T-cell (primary cell): ENCODE measurements at regions not wholly inside any gene's neighbourhood (a gene's known extent, or its start where the extent isn't known, plus 50 kb on each side); places are given as distances from the start of the nearest gene placed in this dataset.

ENCODE experiments used
- ATAC-seq, 4 experiments: fragments of 200-7000 bp in 3 of 4; fragments of 150-1000 bp in 1 of 4; cut with Tn5 transposase; replicated peaks in 1 of 4; 1 replicate in 3 of 4; 2 replicates in 1 of 4; pipeline ENCODE4 v1.10.0; 2021; ENCODE audit warnings: moderate library complexity in 3 of 4, mild to moderate bottlenecking in 2 of 4, moderate number of reproducible peaks in 1 of 4
- CTCF ChIA-PET, 2 donors: fragments of 300-600 bp; sonication (Branson Sonifier 250); formaldehyde crosslinking; loops; one replicate each; lab custom pipeline; 2022; ENCODE audit warnings: antibody characterized with exemption in 2 of 2; lab: Charles Lee
- POLR2A ChIA-PET, 2 donors: fragments of 300-600 bp; sonication (Branson Sonifier 250); formaldehyde crosslinking; loops; one replicate each; lab custom pipeline; 2022; ENCODE audit warnings: antibody characterized with exemption in 2 of 2; lab: Charles Lee
- DNase-seq, 35 experiments: peaks; one replicate each; pipeline versions ENCODE4 v3.0.0 to v3.0.0-alpha.2; 2013 to 2023
- H3K27ac ChIP-seq: one replicate; pipeline ENCODE4 v1.5.1; 2013; ENCODE audit warnings: low read length
- H3K27me3 ChIP-seq, 2 experiments: replicated peaks in 1 of 2; 1 replicate in 1 of 2; 2 replicates in 1 of 2; pipeline versions ENCODE4 v1.6.1 to v1.7.0; 2013; ENCODE audit warnings: low read length in 1 of 2, mixed read lengths in 1 of 2; ENCODE audit not compliant: control insufficient read depth in 2 of 2, insufficient read depth in 2 of 2; ENCODE audit errors: extremely low read depth in 1 of 2
- H3K36me3 ChIP-seq, 2 donors: 1 replicate in 1 of 2; 2 replicates in 1 of 2; pipeline versions ENCODE4 v1.6.1 to v1.7.0; 2013; ENCODE audit warnings: low read length in 1 of 2; ENCODE audit not compliant: control insufficient read depth in 2 of 2, insufficient read depth in 1 of 2; ENCODE audit errors: extremely low read depth in 1 of 2
- H3K4me1 ChIP-seq, 2 experiments: 1 replicate in 1 of 2; 2 replicates in 1 of 2; pipeline versions ENCODE4 v1.6.1 to v1.7.0; 2013; ENCODE audit warnings: low read length in 2 of 2, mixed read lengths in 1 of 2; ENCODE audit not compliant: insufficient read depth in 2 of 2, control insufficient read depth in 1 of 2; ENCODE audit errors: extremely low read depth in 1 of 2
- H3K4me3 ChIP-seq, 2 donors: 1 replicate in 1 of 2; 2 replicates in 1 of 2; pipeline versions ENCODE4 v1.5.1 to v1.7.0; 2013; ENCODE audit warnings: mild to moderate bottlenecking in 2 of 2, low read length in 1 of 2, moderate library complexity in 1 of 2; ENCODE audit not compliant: control insufficient read depth in 1 of 2; ENCODE audit errors: extremely low read depth in 1 of 2
- H3K9me3 ChIP-seq: 2 replicates; pipeline ENCODE4 v1.7.0; 2013
- H3K27ac Mint-ChIP-seq, 2 donors: one replicate each; pipeline ENCODE4 v1.8.0; 2020 to 2021; ENCODE audit warnings: mild to moderate bottlenecking in 2 of 2, mixed read lengths in 2 of 2
- H3K27me3 Mint-ChIP-seq, 2 donors: one replicate each; pipeline ENCODE4 v1.8.0; 2021 to 2022; ENCODE audit warnings: mixed read lengths in 2 of 2
- H3K36me3 Mint-ChIP-seq: one replicate; pipeline ENCODE4 v1.8.0; 2021; ENCODE audit warnings: mixed read lengths
- H3K4me1 Mint-ChIP-seq, 3 donors: one replicate each; pipeline ENCODE4 v1.8.0; 2020 to 2022; ENCODE audit warnings: mixed read lengths in 3 of 3, mild to moderate bottlenecking in 1 of 3
- H3K4me3 Mint-ChIP-seq, 3 donors: one replicate each; pipeline ENCODE4 v1.8.0; 2020 to 2022; ENCODE audit warnings: mild to moderate bottlenecking in 3 of 3, mixed read lengths in 3 of 3, moderate library complexity in 3 of 3
- H3K9me3 Mint-ChIP-seq, 3 donors: one replicate each; pipeline ENCODE4 v1.8.0; 2020 to 2022; ENCODE audit warnings: mixed read lengths in 3 of 3
- WGBS: methylation state at CpG from one replicate; pipeline ENCODE4 v1.1.5; 2013; ENCODE audit warnings: missing lambda C conversion rate; ENCODE audit not compliant: insufficient coverage; 5-methylcytosine and 5-hydroxymethylcytosine counted together

DNA sequence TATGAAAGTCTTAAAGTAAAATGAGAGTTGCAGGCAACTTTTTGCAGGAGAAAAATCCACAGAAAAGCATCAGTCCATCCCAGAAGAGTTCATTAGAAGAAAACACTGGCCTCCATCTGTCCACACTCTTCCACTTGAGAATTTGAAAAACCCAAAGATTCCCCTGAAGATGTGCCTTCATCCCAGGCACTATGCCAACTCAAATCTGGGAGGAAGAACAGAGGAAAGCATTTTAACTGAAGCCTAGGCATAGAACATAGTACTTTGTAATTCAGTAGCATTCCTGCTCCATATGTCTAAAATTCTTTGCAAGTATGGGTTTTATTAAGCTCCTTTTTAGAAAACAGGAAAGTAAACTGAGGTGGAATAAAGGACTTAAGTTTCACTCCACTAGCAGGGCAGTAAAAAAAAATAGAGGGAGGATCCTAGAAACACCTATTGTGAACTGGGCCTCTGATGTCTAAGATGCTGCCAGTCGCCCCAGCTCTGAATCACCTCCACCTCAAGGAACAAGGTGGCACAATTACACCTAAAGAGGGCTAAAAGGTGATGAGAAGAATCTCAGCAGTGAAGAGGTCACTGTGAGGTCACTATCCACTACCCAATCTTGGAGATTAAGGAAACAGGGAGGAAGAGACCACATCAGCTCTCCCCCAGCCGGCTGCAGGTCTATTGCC, 141.9 kb upstream of the FAM241A start:
- H3K27me3 ChIP-seq = no peaks in the 10 kb centered on the region
- POLR2A ChIA-PET = no interaction called here
- no peak overlapping the region for H3K27ac ChIP-seq
- ATAC-seq (no peak), DNase-seq (no peak)
- Mint-ChIP-seq H3K9me3 (peaks cover 0 to 6% (median 4%) of the 10 kb centered on the region in 3 donors), H3K27ac (no peak overlapping the region), H3K27me3 (peaks cover 0 to 20% of the 10 kb centered on the region in 2 donors), H3K36me3 (no peaks in the 10 kb centered on the region), H3K4me3 (no peak overlapping the region), H3K4me1 (no peaks in the 10 kb centered on the region)
- no peaks in the 10 kb centered on the region for H3K9me3 ChIP-seq
- CTCF ChIA-PET = no interaction called here
- H3K36me3 ChIP-seq = no peaks in the 10 kb centered on the region
- no peaks in the 10 kb centered on the region for H3K4me1 ChIP-seq
- H3K4me3 ChIP-seq = no peak overlapping the region
- no CpG with 5 or more reads among the region's 2 CpGs for WGBS

- H3K27ac Mint-ChIP-seq = no peak overlapping the region
- H3K9me3 Mint-ChIP-seq = no peaks in the 10 kb centered on the region
- no peak for ATAC-seq
- DNase-seq = no peak
- H3K4me1 Mint-ChIP-seq = no peaks in the 10 kb centered on the region
- H3K27me3 Mint-ChIP-seq = peaks cover 0 to 16% of the 10 kb centered on the region in 2 donors
- Histone ChIP-seq H3K4me1 (no peaks in the 10 kb centered on the region), H3K9me3 (no peaks in the 10 kb centered on the region), H3K27ac (no peak overlapping the region), H3K36me3 (no peaks in the 10 kb centered on the region), H3K27me3 (no peaks in the 10 kb centered on the region), H3K4me3 (no peak overlapping the region)
- ChIA-PET POLR2A (no interaction called here), CTCF (no interaction called here)
- H3K36me3 Mint-ChIP-seq = no peaks in the 10 kb centered on the region
- no peak overlapping the region for H3K4me3 Mint-ChIP-seq
Measured at GRCh38 chr4:112005027-112005426, 140.2 kb upstream of the FAM241A start.

DNA sequence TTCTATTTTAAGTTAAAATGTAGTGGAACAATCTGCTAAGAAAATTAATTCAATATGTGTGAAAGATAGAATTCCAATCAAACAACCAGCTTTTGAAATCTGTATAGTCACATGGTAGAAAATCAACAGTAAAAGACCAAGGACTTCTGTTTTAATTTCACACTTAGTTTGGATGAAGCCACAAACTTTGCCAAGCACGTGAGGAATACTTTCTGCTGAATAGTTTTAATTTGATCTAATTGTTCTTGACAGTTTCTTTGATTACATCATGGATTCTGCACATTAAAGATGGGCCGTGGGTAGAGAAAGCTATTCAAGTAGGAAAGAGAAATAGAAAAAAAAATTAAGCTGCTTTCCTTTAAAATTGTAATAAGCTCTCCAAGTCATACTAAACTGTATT, 137.9 kb upstream of the FAM241A start:
- WGBS = 17% methylated on average over 1 of the region's 2 CpGs
- H3K4me3 ChIP-seq = no peak overlapping the region
- no peaks in the 10 kb centered on the region for H3K4me1 Mint-ChIP-seq
- H3K4me1 ChIP-seq = no peaks in the 10 kb centered on the region
- no peaks in the 10 kb centered on the region for H3K36me3 Mint-ChIP-seq
- no peaks in the 10 kb centered on the region for H3K9me3 ChIP-seq
- no peak overlapping the region for H3K4me3 Mint-ChIP-seq
- peaks cover 3 to 12% of the 10 kb centered on the region in 2 donors for H3K27me3 Mint-ChIP-seq
- no peaks in the 10 kb centered on the region for H3K27me3 ChIP-seq
- no peak overlapping the region for H3K27ac Mint-ChIP-seq
- no peaks in the 10 kb centered on the region for H3K36me3 ChIP-seq
- DNase-seq (no peak), ATAC-seq (no peak)
- no peaks in the 10 kb centered on the region for H3K9me3 Mint-ChIP-seq
- POLR2A ChIA-PET = no interaction called here
- no peak overlapping the region for H3K27ac ChIP-seq
- CTCF ChIA-PET = no interaction called here

- ATAC-seq (no peak), DNase-seq (no peak)
- Mint-ChIP-seq H3K4me3 (no peak overlapping the region), H3K4me1 (no peaks in the 10 kb centered on the region), H3K36me3 (no peaks in the 10 kb centered on the region), H3K27ac (no peak overlapping the region), H3K27me3 (peaks cover 7 to 17% of the 10 kb centered on the region in 2 donors), H3K9me3 (no peaks in the 10 kb centered on the region)
- Histone ChIP-seq H3K4me3 (no peak overlapping the region), H3K9me3 (no peaks in the 10 kb centered on the region), H3K27ac (no peak overlapping the region), H3K36me3 (no peaks in the 10 kb centered on the region), H3K4me1 (no peaks in the 10 kb centered on the region), H3K27me3 (no peaks in the 10 kb centered on the region)
- WGBS = 78% methylated on average over 3 of the region's 3 CpGs
- CTCF ChIA-PET = interaction anchor here in 1 of 2 donors (0.6 kb wide), 1 partner anchor 219 kb away, joined by 4 read pairs; no protein-coding TSS in a partner anchor
- POLR2A ChIA-PET = no interaction called here
Measured at GRCh38 chr4:112015960-112016359, 129.3 kb upstream of the FAM241A start.

DNA sequence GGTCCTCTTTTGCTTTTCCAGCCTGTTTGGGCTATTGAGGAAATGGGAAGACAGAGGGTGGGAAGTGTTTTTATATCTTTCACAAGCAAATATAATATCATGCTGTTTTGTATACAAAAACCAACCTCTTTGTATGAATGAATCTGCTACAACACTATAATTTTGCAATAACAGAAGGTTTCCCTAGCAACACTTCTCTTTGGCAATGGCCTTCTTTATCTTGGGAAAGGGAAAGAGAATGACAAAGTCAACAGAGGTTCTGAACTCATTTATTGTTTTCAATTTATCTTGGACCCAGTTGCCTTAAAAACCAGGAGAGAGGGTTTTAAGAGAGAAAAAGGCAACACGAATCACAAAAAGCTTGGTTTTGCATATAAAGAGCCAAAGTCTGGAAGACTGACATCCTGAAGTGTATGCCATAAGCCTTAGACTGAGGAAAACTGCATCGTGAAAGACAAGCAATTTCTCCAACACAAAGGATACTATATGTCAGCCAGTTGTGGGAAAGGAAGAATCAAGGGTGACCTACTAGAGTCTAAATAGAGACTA, 121.8 kb upstream of the FAM241A start:
- Histone ChIP-seq H3K27ac (no peak overlapping the region), H3K36me3 (no peaks in the 10 kb centered on the region), H3K4me3 (no peak overlapping the region), H3K27me3 (peaks cover 0 to 3% of the 10 kb centered on the region in 2 experiments), H3K9me3 (no peaks in the 10 kb centered on the region), H3K4me1 (no peaks in the 10 kb centered on the region)
- Mint-ChIP-seq H3K4me3 (no peak overlapping the region), H3K36me3 (no peaks in the 10 kb centered on the region), H3K27me3 (peaks cover 14 to 35% of the 10 kb centered on the region in 2 donors), H3K9me3 (peaks cover 0 to 7% (median 0%) of the 10 kb centered on the region in 3 donors), H3K27ac (no peak overlapping the region), H3K4me1 (no peaks in the 10 kb centered on the region)
- DNase-seq (no peak), ATAC-seq (no peak)
- ChIA-PET CTCF (no interaction called here), POLR2A (no interaction called here)
- WGBS = 29% methylated on average over 1 of the region's 2 CpGs

DNA sequence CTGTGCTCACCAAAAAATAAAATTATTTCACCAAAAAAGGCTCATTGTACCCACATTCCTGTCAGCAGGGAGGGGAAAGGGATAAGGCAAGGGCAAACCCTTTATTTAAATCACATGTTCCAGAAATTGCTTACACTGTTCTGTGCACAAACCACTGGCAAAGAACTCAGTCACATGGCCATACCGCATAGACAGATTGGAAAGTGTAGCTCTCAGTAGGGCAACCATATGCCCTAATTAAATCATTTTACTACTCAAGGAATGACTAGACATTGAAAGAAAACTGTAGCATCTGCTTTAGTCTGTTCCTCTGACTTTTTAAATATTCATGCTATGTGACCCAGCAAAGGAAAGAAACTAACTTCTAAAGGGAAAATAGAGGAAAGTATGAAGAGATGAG, 119.2 kb upstream of the FAM241A start:
- ATAC-seq = no peak
- H3K9me3 Mint-ChIP-seq = peaks cover 0 to 7% (median 0%) of the 10 kb centered on the region in 3 donors
- no peaks in the 10 kb centered on the region for H3K4me1 Mint-ChIP-seq
- Histone ChIP-seq H3K4me1 (no peaks in the 10 kb centered on the region), H3K9me3 (no peaks in the 10 kb centered on the region), H3K27me3 (peaks cover 0 to 4% of the 10 kb centered on the region in 2 experiments), H3K4me3 (no peak overlapping the region), H3K27ac (no peak overlapping the region), H3K36me3 (no peaks in the 10 kb centered on the region)
- ChIA-PET CTCF (no interaction called here), POLR2A (no interaction called here)
- no peak overlapping the region for H3K4me3 Mint-ChIP-seq
- no peaks in the 10 kb centered on the region for H3K36me3 Mint-ChIP-seq
- H3K27ac Mint-ChIP-seq = no peak overlapping the region
- DNase-seq = no peak
- peaks cover 14 to 41% of the 10 kb centered on the region in 2 donors for H3K27me3 Mint-ChIP-seq
- no CpG with 5 or more reads among the region's 1 CpG for WGBS
